Mucosa of rectum (tissue), 2 donors: ENCODE measurements at regions not wholly inside any gene's neighbourhood (a gene's known extent, or its start where the extent isn't known, plus 50 kb on each side); places are given as distances from the start of the nearest gene placed in this dataset.

Experiments
- H3K27ac ChIP-seq, 2 donors: one replicate each; pipeline ENCODE4 v1.7.0; 2013; ENCODE audit warnings: inconsistent platforms in 2 of 2, low read depth in 2 of 2, low read length in 2 of 2
- H3K27me3 ChIP-seq, 2 donors: one replicate each; pipeline ENCODE4 v1.7.0; 2013; ENCODE audit warnings: low read length in 2 of 2; ENCODE audit not compliant: control insufficient read depth in 2 of 2, insufficient read depth in 2 of 2
- H3K36me3 ChIP-seq, 2 donors: one replicate each; pipeline ENCODE4 v1.7.0; 2013; ENCODE audit warnings: low read length in 2 of 2; ENCODE audit not compliant: control insufficient read depth in 2 of 2, insufficient read depth in 2 of 2
- H3K4me1 ChIP-seq, 2 donors: one replicate each; pipeline ENCODE4 v1.7.0; 2013; ENCODE audit warnings: low read length in 2 of 2, mild to moderate bottlenecking in 1 of 2; ENCODE audit not compliant: control insufficient read depth in 2 of 2, insufficient read depth in 2 of 2
- H3K4me3 ChIP-seq, 2 donors: one replicate each; pipeline ENCODE4 v1.7.0; 2013; ENCODE audit warnings: low read length in 2 of 2
- H3K9ac ChIP-seq, 2 donors: one replicate each; pipeline ENCODE4 v1.7.0; 2013; ENCODE audit warnings: low read length in 2 of 2, low read depth in 1 of 2, mild to moderate bottlenecking in 1 of 2
- H3K9me3 ChIP-seq, 2 donors: one replicate each; pipeline ENCODE4 v1.7.0; 2013; ENCODE audit warnings: low read length in 2 of 2; ENCODE audit not compliant: control insufficient read depth in 2 of 2
- donor health status: healthy.
- donor health status: Normal muscosa, but diverticular disease.

DNA sequence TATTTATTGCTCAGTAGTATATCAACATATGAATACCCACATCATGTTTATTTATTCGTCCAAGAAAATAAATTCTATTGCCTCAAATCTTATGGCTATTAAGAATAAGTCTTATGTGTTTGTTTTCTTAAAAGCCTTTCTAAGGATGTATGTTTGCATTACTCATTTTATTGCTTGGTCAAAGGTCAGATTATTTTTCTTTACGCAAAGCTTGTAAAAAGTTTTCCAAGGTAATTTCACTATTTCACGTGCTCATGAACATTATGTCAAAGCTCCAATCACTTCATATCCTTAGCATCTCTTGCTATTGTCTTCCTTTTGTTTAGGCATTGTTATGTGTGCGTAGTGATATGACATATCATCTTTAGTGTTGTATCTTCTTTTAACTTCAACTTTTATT, 258.5 kb upstream of the FSTL5 start:
- Histone ChIP-seq H3K4me1 (peaks cover 0 to 3% of the 10 kb centered on the region in 2 donors), H3K4me3 (no peak overlapping the region), H3K9ac (no peak overlapping the region), H3K27ac (no peak overlapping the region), H3K36me3 (no peaks in the 10 kb centered on the region), H3K9me3 (no peaks in the 10 kb centered on the region), H3K27me3 (no peaks in the 10 kb centered on the region)

DNA sequence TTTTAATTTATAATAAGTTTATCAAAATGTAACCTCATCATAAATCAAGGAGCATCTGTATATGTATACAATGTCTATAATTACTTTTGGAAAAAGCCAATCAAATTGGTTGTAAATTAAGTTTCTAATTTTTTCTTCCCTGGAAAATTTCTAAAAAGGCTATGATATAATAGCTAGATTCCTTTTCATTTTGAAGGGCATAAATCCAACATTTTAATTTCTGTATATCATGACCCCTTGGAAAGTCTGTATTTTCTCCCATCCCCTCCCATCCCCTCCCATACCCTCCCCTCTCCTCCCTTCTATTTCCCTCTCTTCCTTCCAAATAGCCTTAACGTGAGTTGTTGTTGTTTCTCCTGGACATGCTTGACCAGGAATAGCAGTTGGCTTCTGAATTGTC, 247.1 kb upstream of the FSTL5 start:
- Histone ChIP-seq H3K4me1 (peaks cover 6 to 19% of the 10 kb centered on the region in 2 donors), H3K4me3 (no peak overlapping the region), H3K9ac (no peak overlapping the region), H3K36me3 (no peaks in the 10 kb centered on the region), H3K27ac (no peak overlapping the region), H3K9me3 (no peaks in the 10 kb centered on the region), H3K27me3 (no peaks in the 10 kb centered on the region)

DNA sequence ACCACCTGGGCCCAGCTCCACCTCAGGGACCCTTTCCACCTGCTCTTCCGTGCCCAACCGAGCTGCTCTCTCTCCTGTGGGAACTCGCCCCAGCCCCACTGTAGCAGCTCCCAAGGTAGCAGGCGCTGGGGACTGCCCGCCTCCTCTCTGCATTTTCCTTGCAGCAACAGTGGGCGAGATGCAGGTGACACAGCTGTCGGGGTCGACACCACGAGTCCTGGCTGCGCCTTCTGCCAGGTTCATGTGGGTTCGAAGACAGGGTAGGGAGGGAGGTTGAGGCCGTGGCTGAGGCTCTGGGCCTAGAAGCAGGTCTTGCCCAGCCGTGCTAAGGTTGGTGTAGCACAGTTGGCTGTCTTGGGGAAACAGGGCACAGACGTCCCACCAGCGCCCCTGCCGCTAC, 245.2 kb upstream of the FSTL5 start:
- Histone ChIP-seq H3K36me3 (no peaks in the 10 kb centered on the region), H3K27ac (peak overlapping the region; percentile 48 to 89)

DNA sequence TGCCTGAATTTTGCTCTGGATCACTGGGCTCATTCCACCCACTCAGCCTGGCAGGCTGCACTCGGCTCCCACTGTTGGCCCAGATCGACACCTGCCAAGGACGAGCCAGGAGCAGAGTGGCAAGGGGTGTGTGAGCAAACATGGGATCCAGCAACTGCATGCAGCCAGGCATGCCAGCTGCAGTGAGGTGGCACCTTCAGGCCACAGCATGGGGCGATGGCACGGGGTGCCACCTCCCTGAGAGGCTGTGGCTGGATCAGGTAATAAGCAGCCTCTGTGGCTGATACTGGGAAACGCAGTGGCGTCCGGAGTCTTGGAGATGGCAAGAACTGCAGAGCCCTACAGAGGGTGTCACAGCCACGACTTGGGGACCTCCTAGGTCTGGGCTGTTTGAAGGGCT, 244.5 kb upstream of the FSTL5 start:
- no peaks in the 10 kb centered on the region for H3K36me3 ChIP-seq
- peaks cover 0 to 2% of the 10 kb centered on the region in 2 donors for H3K9me3 ChIP-seq
- no peak overlapping the region for H3K9ac ChIP-seq
- H3K27ac ChIP-seq: peak overlapping the region; percentile 48 to 89
- H3K4me1 ChIP-seq: peaks cover 6 to 19% of the 10 kb centered on the region in 2 donors
- peak overlapping the region in 1 of 2 donors; percentile 10 for H3K4me3 ChIP-seq
- H3K27me3 ChIP-seq: no peaks in the 10 kb centered on the region

More for the DNA sequence above, 245.2 kb upstream of the FSTL5 start:
- H3K4me1 ChIP-seq: peaks cover 6 to 19% of the 10 kb centered on the region in 2 donors
- H3K27me3 ChIP-seq: no peaks in the 10 kb centered on the region
- H3K9ac ChIP-seq: no peak overlapping the region
- no peak overlapping the region for H3K4me3 ChIP-seq
- H3K9me3 ChIP-seq: peaks cover 0 to 2% of the 10 kb centered on the region in 2 donors

DNA sequence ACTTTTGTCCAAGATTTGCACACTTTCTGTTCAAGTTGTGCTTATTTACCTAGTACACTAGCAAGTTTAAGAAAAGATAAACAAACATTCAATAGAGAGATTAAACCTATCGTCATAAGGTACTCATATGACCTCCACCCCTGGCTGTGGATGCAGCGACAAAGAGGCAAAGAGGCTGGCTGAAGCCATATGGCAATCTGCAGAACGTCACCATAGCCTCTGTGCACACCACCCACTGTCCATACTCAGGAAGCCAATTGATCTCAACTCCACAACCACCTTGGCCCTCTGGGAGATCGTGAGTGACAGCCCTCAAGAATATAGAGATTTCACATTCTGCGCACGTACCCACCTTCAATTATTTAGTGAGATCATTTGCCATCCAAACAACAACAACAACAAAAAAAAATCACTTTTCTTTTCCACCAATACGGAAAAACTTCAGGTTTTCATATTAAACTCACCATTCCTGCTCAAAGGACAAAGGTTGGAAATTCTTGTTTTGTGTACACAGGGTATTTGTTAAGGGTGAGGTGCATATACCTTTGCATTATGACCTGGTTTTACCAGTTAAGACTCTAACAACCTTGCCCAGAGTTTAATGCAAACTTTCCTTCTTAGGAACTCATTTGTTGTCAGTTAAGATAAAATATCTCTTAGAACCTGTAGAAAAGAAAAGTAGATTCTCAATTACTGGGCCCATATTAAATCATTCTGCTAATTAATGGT, 243.0 kb upstream of the FSTL5 start:
- no peak overlapping the region for H3K9ac ChIP-seq
- peaks cover 6 to 19% of the 10 kb centered on the region in 2 donors for H3K4me1 ChIP-seq
- no peaks in the 10 kb centered on the region for H3K27me3 ChIP-seq
- H3K9me3 ChIP-seq: peaks cover 0 to 2% of the 10 kb centered on the region in 2 donors
- peak overlapping the region; percentile 78 to 89 for H3K27ac ChIP-seq
- H3K4me3 ChIP-seq: peak overlapping the region; percentile 49 to 53
- H3K36me3 ChIP-seq: no peaks in the 10 kb centered on the region

DNA sequence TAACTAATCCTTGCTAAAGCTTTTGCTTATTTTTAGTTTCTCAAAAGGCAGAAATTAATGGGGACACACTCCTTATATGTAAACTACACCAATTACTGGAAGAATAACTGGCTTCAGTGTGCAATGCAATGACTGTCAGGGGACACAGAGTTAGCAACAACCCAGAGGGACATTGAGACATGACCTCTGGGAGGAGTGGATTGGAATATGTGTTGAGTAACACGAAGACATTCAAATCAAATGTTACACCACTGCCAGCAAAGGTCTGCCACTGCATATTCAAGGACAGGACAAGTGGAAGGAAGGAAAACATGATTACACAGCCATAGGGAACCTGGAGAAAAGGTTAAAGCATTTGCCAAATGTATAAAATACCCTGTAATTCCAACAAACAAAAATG, 240.1 kb upstream of the FSTL5 start:
- H3K36me3 ChIP-seq: no peaks in the 10 kb centered on the region
- no peak overlapping the region for H3K4me3 ChIP-seq
- H3K27ac ChIP-seq: no peak overlapping the region
- no peaks in the 10 kb centered on the region for H3K27me3 ChIP-seq
- peaks cover 6 to 19% of the 10 kb centered on the region in 2 donors for H3K4me1 ChIP-seq
- H3K9ac ChIP-seq: no peak overlapping the region
- H3K9me3 ChIP-seq: peaks cover 0 to 2% of the 10 kb centered on the region in 2 donors

DNA sequence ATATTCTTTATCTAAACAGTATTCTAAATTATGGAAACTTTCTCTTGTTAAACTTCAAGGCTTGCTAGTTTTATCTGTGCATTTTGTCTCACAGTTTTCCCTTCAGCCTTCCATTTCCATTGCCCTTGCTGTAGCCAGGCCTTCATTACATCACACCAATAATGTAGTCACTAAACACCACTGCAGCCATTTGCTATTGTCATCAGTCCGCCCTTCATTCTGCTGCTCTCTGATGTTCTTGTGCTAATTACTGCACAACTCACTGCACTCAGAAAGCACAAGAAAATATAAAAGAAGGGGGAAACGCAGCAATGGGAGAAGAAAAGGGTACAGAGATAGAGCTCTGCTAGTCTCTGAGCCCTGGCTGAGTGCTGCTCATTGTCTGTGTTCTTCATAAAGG, 239.6 kb upstream of the FSTL5 start:
- H3K4me3 ChIP-seq: no peak overlapping the region
- no peak overlapping the region for H3K27ac ChIP-seq
- no peaks in the 10 kb centered on the region for H3K27me3 ChIP-seq
- H3K9ac ChIP-seq: no peak overlapping the region
- no peaks in the 10 kb centered on the region for H3K36me3 ChIP-seq
- peaks cover 5 to 14% of the 10 kb centered on the region in 2 donors for H3K4me1 ChIP-seq
- peaks cover 0 to 2% of the 10 kb centered on the region in 2 donors for H3K9me3 ChIP-seq

DNA sequence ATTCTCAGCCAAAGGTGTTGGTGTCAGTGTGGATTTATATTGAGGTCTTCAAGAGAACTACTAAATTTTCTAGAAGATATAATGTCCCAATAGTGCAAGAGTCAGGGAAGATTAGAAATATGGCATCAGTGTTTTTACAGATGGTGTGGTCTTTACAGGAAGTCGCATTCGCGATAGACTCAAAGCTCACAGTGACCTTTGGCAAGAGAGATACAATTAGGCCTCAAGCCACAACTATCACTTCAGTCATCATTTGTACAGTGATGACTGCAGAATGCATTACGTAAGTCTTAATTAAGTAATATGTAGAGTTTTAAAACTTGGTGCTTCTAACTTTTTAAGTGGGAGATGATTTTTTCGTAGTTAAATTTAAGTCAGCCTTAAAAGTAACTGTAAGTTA, 237.2 kb upstream of the FSTL5 start:
- Histone ChIP-seq H3K9ac (no peak overlapping the region), H3K9me3 (peaks cover 0 to 2% of the 10 kb centered on the region in 2 donors), H3K36me3 (no peaks in the 10 kb centered on the region), H3K27me3 (no peaks in the 10 kb centered on the region), H3K4me1 (no peaks in the 10 kb centered on the region), H3K27ac (no peak overlapping the region), H3K4me3 (no peak overlapping the region)

DNA sequence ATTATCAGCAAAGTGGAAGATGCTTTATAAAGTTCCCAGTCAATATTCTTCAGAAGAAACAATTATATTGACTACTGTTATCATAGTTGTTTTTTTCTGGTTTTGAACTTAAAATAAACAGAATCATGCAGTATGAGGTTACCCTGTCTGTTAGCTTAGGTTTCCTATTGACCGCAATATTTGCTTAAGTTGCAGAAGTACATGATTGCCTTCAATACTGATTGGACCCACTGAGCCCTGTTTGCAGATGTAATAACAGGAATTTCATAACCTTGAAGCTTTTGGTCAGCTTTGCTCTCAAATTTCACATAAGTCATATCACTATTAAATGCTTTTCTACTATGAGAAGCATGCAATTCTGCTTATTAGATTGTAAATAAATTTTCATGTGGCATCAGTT, 229.1 kb upstream of the FSTL5 start:
- no peaks in the 10 kb centered on the region for H3K36me3 ChIP-seq
- no peak overlapping the region for H3K27ac ChIP-seq
- H3K27me3 ChIP-seq: no peaks in the 10 kb centered on the region
- no peaks in the 10 kb centered on the region for H3K4me1 ChIP-seq
- H3K9me3 ChIP-seq: no peaks in the 10 kb centered on the region
- no peak overlapping the region for H3K4me3 ChIP-seq
- no peak overlapping the region for H3K9ac ChIP-seq

DNA sequence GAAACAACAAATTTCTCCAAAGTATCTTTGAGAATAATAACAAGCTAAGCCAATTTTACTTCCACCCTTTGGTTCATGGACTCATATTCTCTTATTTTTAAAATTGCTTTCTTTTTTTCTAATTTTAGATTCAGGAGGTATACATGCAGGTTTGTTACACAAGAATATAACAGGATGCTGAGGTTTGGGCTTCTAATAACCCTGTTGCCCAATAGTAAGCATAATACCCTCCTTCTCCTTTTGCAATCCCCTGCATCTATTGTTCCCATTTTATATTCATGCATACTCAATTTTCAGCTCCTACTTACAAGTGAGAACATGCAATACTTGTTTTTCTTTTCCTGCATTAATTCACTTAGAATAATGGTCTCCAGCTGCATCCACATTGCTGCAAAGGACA, 202.3 kb upstream of the FSTL5 start:
- no peaks in the 10 kb centered on the region for H3K27me3 ChIP-seq
- no peak overlapping the region for H3K4me3 ChIP-seq
- H3K36me3 ChIP-seq: no peaks in the 10 kb centered on the region
- H3K27ac ChIP-seq: no peak overlapping the region
- H3K9me3 ChIP-seq: no peaks in the 10 kb centered on the region
- no peaks in the 10 kb centered on the region for H3K4me1 ChIP-seq
- no peak overlapping the region for H3K9ac ChIP-seq
